NCI-H345 treated with DMSO at 0.1 percent for 48 hours (cell line): ENCODE measurements at regions not wholly inside any gene's neighbourhood (a gene's known extent, or its start where the extent isn't known, plus 50 kb on each side); places are given as distances from the start of the nearest gene placed in this dataset.

ENCODE experiments used
- DNase-seq: peaks from one replicate; lab custom pipeline; 2025; ENCODE audit not compliant: unreplicated experiment; lab: John Stamatoyannopoulos, UW

GRCh38 chr2:177340158-177340557 is 52.4 kb upstream of the AGPS start:
- DNase-seq, result no peak

GRCh38 chr2:177342736-177343135 is 49.8 kb upstream of the AGPS start:
- no peak for DNase-seq
